OCI-LY3 (cell line): ENCODE measurements at regions not wholly inside any gene's neighbourhood (a gene's known extent, or its start where the extent isn't known, plus 50 kb on each side); places are given as distances from the start of the nearest gene placed in this dataset.

Experiments used
- EZH2phosphoT487 ChIP-seq: fragments of 200-600 bp; shearing (Covaris generic); IDR thresholded peaks from 2 replicates; pipeline ENCODE4 v1.6.1; 2018; ENCODE audit warnings: antibody characterized with exemption, mixed run types, low read depth
- TF ChIP-seq, protein P1 (sequence below): fragments of 200-600, 300-600 bp; sonication (generic); IDR thresholded peaks from 2 replicates; pipeline ENCODE4 v1.5.1; 2014; ENCODE audit warnings: antibody characterized with exemption, low read length, low read depth

DNA sequence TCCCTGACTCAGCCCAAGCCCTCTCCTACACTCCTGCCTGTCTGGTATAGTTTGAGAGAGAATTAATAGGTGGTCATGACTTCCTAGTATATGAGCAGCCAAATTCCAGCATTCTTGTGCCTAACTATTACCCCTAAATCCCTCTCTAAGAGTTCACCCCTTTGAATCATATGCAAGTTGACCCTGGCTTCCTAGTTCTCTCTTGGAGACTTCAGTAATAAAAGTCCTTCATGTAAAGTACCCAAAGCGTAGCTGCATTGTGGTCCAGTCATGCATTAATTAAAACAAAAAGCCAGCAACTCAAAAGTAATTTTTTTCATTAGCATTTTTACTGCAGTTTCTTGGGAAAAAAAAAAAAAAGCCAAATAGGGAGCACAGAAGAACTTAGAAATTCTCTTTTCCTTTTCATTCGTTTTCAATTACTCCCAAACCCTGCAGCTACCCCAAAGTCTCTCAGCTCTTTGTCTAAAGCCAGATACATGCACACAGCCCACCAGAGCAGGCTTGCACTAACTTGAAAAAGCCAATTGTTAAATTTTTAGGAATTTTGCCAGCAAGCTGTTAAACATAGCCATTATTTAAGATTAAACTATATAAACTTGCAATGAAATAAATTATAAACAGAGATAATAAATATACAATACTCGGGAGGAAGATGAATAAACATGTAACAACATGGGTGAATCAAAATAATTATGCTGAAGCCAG is 50.1 kb upstream of the STT3B start:
- TF ChIP-seq, protein P1, sequence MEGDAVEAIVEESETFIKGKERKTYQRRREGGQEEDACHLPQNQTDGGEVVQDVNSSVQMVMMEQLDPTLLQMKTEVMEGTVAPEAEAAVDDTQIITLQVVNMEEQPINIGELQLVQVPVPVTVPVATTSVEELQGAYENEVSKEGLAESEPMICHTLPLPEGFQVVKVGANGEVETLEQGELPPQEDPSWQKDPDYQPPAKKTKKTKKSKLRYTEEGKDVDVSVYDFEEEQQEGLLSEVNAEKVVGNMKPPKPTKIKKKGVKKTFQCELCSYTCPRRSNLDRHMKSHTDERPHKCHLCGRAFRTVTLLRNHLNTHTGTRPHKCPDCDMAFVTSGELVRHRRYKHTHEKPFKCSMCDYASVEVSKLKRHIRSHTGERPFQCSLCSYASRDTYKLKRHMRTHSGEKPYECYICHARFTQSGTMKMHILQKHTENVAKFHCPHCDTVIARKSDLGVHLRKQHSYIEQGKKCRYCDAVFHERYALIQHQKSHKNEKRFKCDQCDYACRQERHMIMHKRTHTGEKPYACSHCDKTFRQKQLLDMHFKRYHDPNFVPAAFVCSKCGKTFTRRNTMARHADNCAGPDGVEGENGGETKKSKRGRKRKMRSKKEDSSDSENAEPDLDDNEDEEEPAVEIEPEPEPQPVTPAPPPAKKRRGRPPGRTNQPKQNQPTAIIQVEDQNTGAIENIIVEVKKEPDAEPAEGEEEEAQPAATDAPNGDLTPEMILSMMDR: no peak
- no peak for TF ChIP-seq EZH2phosphoT487
